ENCODE measurements at regions not wholly inside any gene's neighbourhood (a gene's known extent, or its start where the extent isn't known, plus 50 kb on each side); places are given as distances from the start of the nearest gene placed in this dataset.

GRCh38 chr10:118851062-118852035 is 96.6 kb upstream of the CACUL1 start:
- no peak overlapping the region for H3K4me3 ChIP-seq (ENCODE audit: extremely low read depth, insufficient read depth, low read length, poor library complexity, severe bottlenecking)
- no peak overlapping the region for H3K27ac ChIP-seq (ENCODE audit: low read depth, low read length, severe bottlenecking)
- H3K9me3 ChIP-seq (ENCODE audit: control insufficient read depth, low read length), result no peaks in the 10 kb centered on the region
- no peaks in the 10 kb centered on the region for H3K36me3 ChIP-seq (ENCODE audit: control insufficient read depth, insufficient read depth, low read length)
- WGBS, 2 experiments (ENCODE audit: insufficient coverage in 2 of 2), result 92 to 95% methylated on average over 6 to 9 of the region's 9 CpGs
- H3K4me1 ChIP-seq (ENCODE audit: control insufficient read depth, insufficient read depth, low read length, poor library complexity, severe bottlenecking), result no peaks in the 10 kb centered on the region

DNA sequence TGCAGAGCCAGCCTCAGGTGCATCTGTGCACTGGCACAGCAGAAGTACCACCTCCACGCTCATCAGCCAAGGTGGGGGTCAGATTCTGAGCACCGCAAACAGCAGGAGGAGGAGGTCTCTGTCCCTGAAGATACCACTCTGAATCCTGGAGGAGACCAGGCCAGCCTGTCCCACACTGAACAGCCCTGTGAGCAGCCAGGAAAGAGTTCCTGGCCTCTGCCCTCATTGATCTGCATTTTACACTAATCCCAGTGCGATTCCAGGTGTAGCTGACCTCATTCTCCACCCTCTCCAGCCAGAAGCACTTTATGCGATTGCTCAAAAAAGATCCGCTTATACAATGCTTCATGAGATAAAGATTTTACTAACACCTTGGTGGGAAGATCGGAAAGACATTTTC is 99.1 kb upstream of the CACUL1 start:
- H3K4me3 ChIP-seq (ENCODE audit: extremely low read depth, insufficient read depth, low read length, poor library complexity, severe bottlenecking), result no peak overlapping the region
- H3K4me1 ChIP-seq (ENCODE audit: control insufficient read depth, insufficient read depth, low read length, poor library complexity, severe bottlenecking), result no peaks in the 10 kb centered on the region
- no peak overlapping the region for H3K27ac ChIP-seq (ENCODE audit: low read depth, low read length, severe bottlenecking)
- no peaks in the 10 kb centered on the region for H3K36me3 ChIP-seq (ENCODE audit: control insufficient read depth, insufficient read depth, low read length)
- peaks cover 3% of the 10 kb centered on the region for H3K9me3 ChIP-seq (ENCODE audit: control insufficient read depth, low read length)
- 88 to 94% methylated on average over 6 of the region's 6 CpGs for WGBS, 2 experiments (ENCODE audit: insufficient coverage in 2 of 2)

DNA sequence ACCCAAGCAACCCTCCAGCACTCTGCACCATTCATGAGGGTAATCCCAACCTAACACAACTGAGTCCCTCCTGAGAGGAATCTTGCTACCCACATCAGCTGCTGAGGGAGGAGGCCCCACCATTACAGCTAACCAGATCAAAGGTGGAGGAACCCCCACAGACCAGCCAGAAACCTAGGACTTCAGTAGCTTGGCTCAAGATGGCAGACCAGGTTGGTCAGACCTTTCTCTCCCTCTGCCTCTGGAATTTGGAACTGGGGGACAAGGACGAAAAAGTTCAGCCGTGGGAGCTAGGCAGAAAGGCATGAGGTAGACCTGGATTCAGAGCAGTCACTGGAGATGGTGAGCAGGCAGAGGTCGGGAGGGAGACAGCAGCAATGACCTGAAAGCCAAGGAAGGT is 101.3 kb upstream of the CACUL1 start:
- peaks cover 3% of the 10 kb centered on the region for H3K9me3 ChIP-seq (ENCODE audit: control insufficient read depth, low read length)
- H3K27ac ChIP-seq (ENCODE audit: low read depth, low read length, severe bottlenecking), result no peak overlapping the region
- H3K4me1 ChIP-seq (ENCODE audit: control insufficient read depth, insufficient read depth, low read length, poor library complexity, severe bottlenecking), result no peaks in the 10 kb centered on the region
- no peak overlapping the region for H3K4me3 ChIP-seq (ENCODE audit: extremely low read depth, insufficient read depth, low read length, poor library complexity, severe bottlenecking)
- H3K36me3 ChIP-seq (ENCODE audit: control insufficient read depth, insufficient read depth, low read length), result no peaks in the 10 kb centered on the region
- 90 to 100% methylated on average over 1 to 3 of the region's 3 CpGs for WGBS, 2 experiments (ENCODE audit: insufficient coverage in 2 of 2)

DNA sequence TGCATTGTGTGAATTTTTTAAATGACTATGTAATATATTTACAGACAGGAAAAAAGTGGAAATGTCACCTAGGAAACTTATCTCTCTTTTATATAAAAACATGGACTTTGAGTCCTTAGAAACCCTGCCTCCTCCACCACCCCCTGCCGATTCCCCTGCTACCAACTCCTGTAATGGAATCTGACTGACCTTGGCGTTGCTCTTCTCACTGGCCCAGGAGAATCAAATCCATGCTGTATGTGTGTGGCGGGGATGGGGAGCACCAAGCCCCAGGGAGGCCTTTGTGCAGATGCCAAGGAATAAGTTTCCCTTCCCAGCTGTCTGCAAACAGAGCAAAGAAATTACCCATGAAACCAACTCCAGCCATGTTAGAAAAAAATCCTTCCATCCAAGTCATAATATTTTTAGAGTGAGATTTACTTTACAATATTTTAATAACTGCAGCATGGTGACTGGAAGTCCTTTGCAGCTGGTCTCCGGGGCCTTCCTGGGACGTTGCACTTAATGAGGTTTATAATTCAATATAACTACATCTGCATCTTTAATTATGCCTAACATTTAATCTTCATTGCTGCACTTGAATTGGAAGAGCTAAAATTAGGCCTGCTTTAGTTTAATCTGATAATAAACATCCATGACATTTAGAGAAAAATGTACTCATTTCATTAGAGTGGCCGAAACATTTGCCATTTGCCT is 111.4 kb upstream of the CACUL1 start:
- H3K27ac ChIP-seq (ENCODE audit: low read depth, low read length, severe bottlenecking), result no peak overlapping the region

GRCh38 chr10:118867768-118868167 is 113.0 kb upstream of the CACUL1 start:
- H3K4me1 ChIP-seq (ENCODE audit: control insufficient read depth, insufficient read depth, low read length, poor library complexity, severe bottlenecking), result peaks cover 36% of the 10 kb centered on the region
- H3K9me3 ChIP-seq (ENCODE audit: control insufficient read depth, low read length), result no peaks in the 10 kb centered on the region
- no peaks in the 10 kb centered on the region for H3K36me3 ChIP-seq (ENCODE audit: control insufficient read depth, insufficient read depth, low read length)
- 86% methylated on average over 1 of the region's 3 CpGs; no CpG with 5 or more reads in 1 of the 2 experiments for WGBS, 2 experiments (ENCODE audit: insufficient coverage in 2 of 2)
- H3K4me3 ChIP-seq (ENCODE audit: extremely low read depth, insufficient read depth, low read length, poor library complexity, severe bottlenecking), result no peak overlapping the region
- H3K27ac ChIP-seq (ENCODE audit: low read depth, low read length, severe bottlenecking), result no peak overlapping the region

More for the DNA sequence above, 111.4 kb upstream of the CACUL1 start:
- H3K36me3 ChIP-seq (ENCODE audit: control insufficient read depth, insufficient read depth, low read length), result no peaks in the 10 kb centered on the region
- H3K4me1 ChIP-seq (ENCODE audit: control insufficient read depth, insufficient read depth, low read length, poor library complexity, severe bottlenecking), result peaks cover 29% of the 10 kb centered on the region
- no peak overlapping the region for H3K4me3 ChIP-seq (ENCODE audit: extremely low read depth, insufficient read depth, low read length, poor library complexity, severe bottlenecking)
- WGBS, 2 experiments (ENCODE audit: insufficient coverage in 2 of 2), result 83 to 100% methylated on average over 2 of the region's 6 CpGs
- no peaks in the 10 kb centered on the region for H3K9me3 ChIP-seq (ENCODE audit: control insufficient read depth, low read length)

GRCh38 chr10:118868589-118868988 is 113.8 kb upstream of the CACUL1 start:
- Histone ChIP-seq H3K27ac (ENCODE audit: low read depth, low read length, severe bottlenecking) (no peak overlapping the region), H3K4me1 (ENCODE audit: control insufficient read depth, insufficient read depth, low read length, poor library complexity, severe bottlenecking) (peaks cover 44% of the 10 kb centered on the region), H3K9me3 (ENCODE audit: control insufficient read depth, low read length) (no peaks in the 10 kb centered on the region), H3K4me3 (ENCODE audit: extremely low read depth, insufficient read depth, low read length, poor library complexity, severe bottlenecking) (no peak overlapping the region), H3K36me3 (ENCODE audit: control insufficient read depth, insufficient read depth, low read length) (no peaks in the 10 kb centered on the region)
- 45 to 71% methylated on average over 3 to 4 of the region's 5 CpGs for WGBS, 2 experiments (ENCODE audit: insufficient coverage in 2 of 2)

DNA sequence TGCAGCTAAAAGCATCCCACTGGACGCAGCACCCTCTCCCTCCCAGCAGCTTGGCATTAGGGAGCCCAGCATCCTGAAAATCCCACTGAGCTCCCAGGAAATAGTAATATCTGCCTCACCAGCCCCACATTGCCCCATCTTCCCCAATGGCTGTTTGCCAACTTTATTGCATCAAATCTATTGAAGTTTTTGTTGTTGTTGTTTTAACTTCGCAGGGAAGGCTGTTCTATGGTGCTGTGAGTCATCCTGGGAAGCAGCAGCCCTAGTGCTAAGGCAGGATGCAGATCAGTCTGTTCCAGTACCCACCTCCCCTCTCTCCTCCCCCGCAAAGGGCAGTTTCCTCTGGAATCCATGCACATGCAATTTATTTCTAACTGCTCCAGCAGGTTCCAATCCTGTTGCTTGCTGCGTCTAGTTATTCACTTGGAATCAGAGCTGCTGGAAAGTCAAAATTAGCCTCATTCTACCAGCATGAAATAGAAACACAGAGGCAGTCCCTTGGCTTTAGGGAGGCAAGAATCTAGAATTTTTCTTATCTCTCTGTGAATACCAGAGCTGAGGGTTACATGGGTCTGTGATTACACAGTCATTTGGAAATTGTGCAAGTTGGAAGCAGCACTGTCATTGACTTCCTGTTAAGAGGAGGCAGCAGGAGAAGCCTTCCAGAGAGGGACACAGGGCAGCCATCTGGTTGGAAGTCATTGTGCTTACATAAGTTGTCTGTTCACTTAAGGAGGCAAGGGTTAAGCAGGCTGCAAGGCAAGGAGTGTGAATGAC is 115.9 kb upstream of the CACUL1 start:
- H3K36me3 ChIP-seq (ENCODE audit: control insufficient read depth, insufficient read depth, low read length), result no peaks in the 10 kb centered on the region
- no peaks in the 10 kb centered on the region for H3K9me3 ChIP-seq (ENCODE audit: control insufficient read depth, low read length)
- H3K27ac ChIP-seq (ENCODE audit: low read depth, low read length, severe bottlenecking), result peak overlapping the region; percentile 98
- no peak overlapping the region for H3K4me3 ChIP-seq (ENCODE audit: extremely low read depth, insufficient read depth, low read length, poor library complexity, severe bottlenecking)
- WGBS, 2 experiments (ENCODE audit: insufficient coverage in 2 of 2), result 56 to 61% methylated on average over 2 to 3 of the region's 4 CpGs
- H3K4me1 ChIP-seq (ENCODE audit: control insufficient read depth, insufficient read depth, low read length, poor library complexity, severe bottlenecking), result peaks cover 54% of the 10 kb centered on the region

- WGBS, 2 experiments (ENCODE audit: insufficient coverage in 2 of 2), result 84 to 96% methylated on average over 2 of the region's 2 CpGs
- Histone ChIP-seq H3K4me1 (ENCODE audit: control insufficient read depth, insufficient read depth, low read length, poor library complexity, severe bottlenecking) (peaks cover 54% of the 10 kb centered on the region), H3K4me3 (ENCODE audit: extremely low read depth, insufficient read depth, low read length, poor library complexity, severe bottlenecking) (no peak overlapping the region), H3K27ac (ENCODE audit: low read depth, low read length, severe bottlenecking) (peak overlapping the region; percentile 98), H3K36me3 (ENCODE audit: control insufficient read depth, insufficient read depth, low read length) (no peaks in the 10 kb centered on the region), H3K9me3 (ENCODE audit: control insufficient read depth, low read length) (peaks cover 2% of the 10 kb centered on the region)
These were observed 116.6 kb upstream of the CACUL1 start for GRCh38 chr10:118871244-118871865.

- Histone ChIP-seq H3K4me3 (ENCODE audit: extremely low read depth, insufficient read depth, low read length, poor library complexity, severe bottlenecking) (no peak overlapping the region), H3K4me1 (ENCODE audit: control insufficient read depth, insufficient read depth, low read length, poor library complexity, severe bottlenecking) (peaks cover 49% of the 10 kb centered on the region), H3K27ac (ENCODE audit: low read depth, low read length, severe bottlenecking) (no peak overlapping the region), H3K9me3 (ENCODE audit: control insufficient read depth, low read length) (peaks cover 6% of the 10 kb centered on the region), H3K36me3 (ENCODE audit: control insufficient read depth, insufficient read depth, low read length) (no peaks in the 10 kb centered on the region)
- 60 to 61% methylated on average over 4 of the region's 4 CpGs for WGBS, 2 experiments (ENCODE audit: insufficient coverage in 2 of 2)
These were observed 118.4 kb upstream of the CACUL1 start for GRCh38 chr10:118873091-118873737.

DNA sequence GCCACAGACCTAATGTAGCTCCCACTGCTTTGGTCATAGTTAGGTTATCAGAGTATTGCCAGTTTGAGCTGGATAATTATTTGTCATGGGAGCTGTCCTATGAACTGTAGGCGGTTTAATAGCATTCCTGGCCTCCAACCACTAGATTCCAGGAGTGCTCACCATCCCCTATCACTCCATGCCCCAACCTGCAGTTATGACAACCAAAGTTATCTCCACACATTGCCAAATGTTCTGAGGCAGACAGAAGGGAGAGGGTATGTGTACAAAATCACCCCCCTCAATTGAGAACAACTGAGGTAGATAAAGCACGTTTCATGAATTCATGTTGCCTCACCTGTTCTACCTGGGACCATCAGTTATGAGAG is 119.0 kb upstream of the CACUL1 start:
- peaks cover 6% of the 10 kb centered on the region for H3K9me3 ChIP-seq (ENCODE audit: control insufficient read depth, low read length)
- peaks cover 44% of the 10 kb centered on the region for H3K4me1 ChIP-seq (ENCODE audit: control insufficient read depth, insufficient read depth, low read length, poor library complexity, severe bottlenecking)
- 86% methylated on average over 1 of the region's 2 CpGs; no CpG with 5 or more reads in 1 of the 2 experiments for WGBS, 2 experiments (ENCODE audit: insufficient coverage in 2 of 2)
- H3K4me3 ChIP-seq (ENCODE audit: extremely low read depth, insufficient read depth, low read length, poor library complexity, severe bottlenecking), result no peak overlapping the region
- H3K36me3 ChIP-seq (ENCODE audit: control insufficient read depth, insufficient read depth, low read length), result no peaks in the 10 kb centered on the region
- no peak overlapping the region for H3K27ac ChIP-seq (ENCODE audit: low read depth, low read length, severe bottlenecking)

Measured in mesodermal cell (in vitro differentiated cells).